Smooth muscle cell (in vitro differentiated cells): ENCODE measurements at regions not wholly inside any gene's neighbourhood (a gene's known extent, or its start where the extent isn't known, plus 50 kb on each side); places are given as distances from the start of the nearest gene placed in this dataset.

Source experiments
- DNase-seq: peaks from one replicate; lab custom pipeline; 2025; ENCODE audit not compliant: unreplicated experiment; lab: John Stamatoyannopoulos, UW
- H2AFZ ChIP-seq: fragments of 200-600 bp; sonication (generic); 2 replicates; pipeline ENCODE4 v1.6.0; 2016; ENCODE audit warnings: antibody characterized with exemption, low read depth, mild to moderate bottlenecking
- H3F3A ChIP-seq: fragments of 200-600 bp; sonication (generic); 2 replicates; pipeline ENCODE4 v1.6.0; 2017; ENCODE audit warnings: antibody characterized with exemption, low read depth
- H3K27ac ChIP-seq: fragments of 200-600 bp; sonication (generic); 2 replicates; pipeline ENCODE4 v1.5.1; 2016; ENCODE audit warnings: low read depth, mild to moderate bottlenecking
- H3K27me3 ChIP-seq: fragments of 200-600 bp; sonication (generic); 2 replicates; pipeline ENCODE4 v1.6.1; 2016; ENCODE audit warnings: low read depth, mild to moderate bottlenecking
- H3K36me3 ChIP-seq: fragments of 200-600 bp; sonication (generic); 2 replicates; pipeline ENCODE4 v1.5.1; 2016; ENCODE audit warnings: low read depth
- H3K4me1 ChIP-seq: fragments of 200-600 bp; sonication (generic); 2 replicates; pipeline ENCODE4 v1.5.1; 2016; ENCODE audit warnings: low read depth
- H3K4me2 ChIP-seq: fragments of 200-600 bp; sonication (generic); 2 replicates; pipeline ENCODE4 v1.6.0; 2016; ENCODE audit warnings: mild to moderate bottlenecking
- H3K4me3 ChIP-seq: fragments of 200-600 bp; sonication (generic); 2 replicates; pipeline ENCODE4 v1.5.1; 2016; ENCODE audit warnings: mild to moderate bottlenecking
- H3K79me2 ChIP-seq: fragments of 200-600 bp; sonication (generic); 2 replicates; pipeline ENCODE4 v1.6.0; 2016; ENCODE audit warnings: low read depth, mild to moderate bottlenecking
- H3K9ac ChIP-seq: fragments of 200-600 bp; sonication (generic); 2 replicates; pipeline ENCODE4 v1.6.0; 2016; ENCODE audit warnings: low read depth
- H3K9me3 ChIP-seq: fragments of 200-600 bp; sonication (generic); replicated peaks from 2 replicates; pipeline ENCODE4 v1.5.1; 2016; ENCODE audit warnings: low read depth
- H4K20me1 ChIP-seq: fragments of 200-600 bp; sonication (generic); 2 replicates; pipeline ENCODE4 v1.6.0; 2016; ENCODE audit warnings: low read depth
- CTCF ChIP-seq: fragments of 200-600 bp; sonication (generic); IDR thresholded peaks from 2 replicates; pipeline ENCODE4 v1.5.1; 2017; ENCODE audit warnings: borderline replicate concordance, mild to moderate bottlenecking, antibody characterized with exemption; ENCODE audit not compliant: insufficient read depth, poor library complexity, severe bottlenecking
- WGBS: methylation state at CpG from one replicate; pipeline ENCODE4 v1.1.7; 2016; ENCODE audit warnings: low lambda C conversion rate; 5-methylcytosine and 5-hydroxymethylcytosine counted together

GRCh38 chr6:21827425-21828202 lies 234.1 kb downstream of the SOX4 start:
- Histone ChIP-seq H3K4me2 (no peak overlapping the region), H3K27me3 (no peaks in the 10 kb centered on the region), H3K36me3 (no peaks in the 10 kb centered on the region), H3K4me1 (peaks cover 27% of the 10 kb centered on the region), H3K9ac (no peak overlapping the region), H3F3A (no peaks in the 10 kb centered on the region), H3K4me3 (no peak overlapping the region), H3K27ac (no peak overlapping the region), H4K20me1 (no peaks in the 10 kb centered on the region), H3K9me3 (no peaks in the 10 kb centered on the region), H2AFZ (no peak overlapping the region), H3K79me2 (no peaks in the 10 kb centered on the region)
- 65% methylated on average over 8 of the region's 8 CpGs for WGBS
- DNase-seq = no peak
- no peak for TF ChIP-seq CTCF

- Histone ChIP-seq H3K27ac (no peak overlapping the region), H4K20me1 (no peaks in the 10 kb centered on the region), H3K9me3 (no peaks in the 10 kb centered on the region), H3K4me3 (no peak overlapping the region), H3K79me2 (no peaks in the 10 kb centered on the region), H3F3A (no peaks in the 10 kb centered on the region), H3K4me1 (peaks cover 27% of the 10 kb centered on the region), H2AFZ (no peak overlapping the region), H3K36me3 (no peaks in the 10 kb centered on the region), H3K4me2 (no peak overlapping the region), H3K9ac (no peak overlapping the region), H3K27me3 (no peaks in the 10 kb centered on the region)
- no peak for DNase-seq
- no peak for TF ChIP-seq CTCF
- 82% methylated on average over 4 of the region's 4 CpGs for WGBS
These were observed 235.2 kb downstream of the SOX4 start for GRCh38 chr6:21828704-21829103.

GRCh38 chr6:21829126-21829525 lies 235.6 kb downstream of the SOX4 start:
- H3K27ac ChIP-seq = no peak overlapping the region
- TF ChIP-seq CTCF = no peak
- no peaks in the 10 kb centered on the region for H4K20me1 ChIP-seq
- H3F3A ChIP-seq = no peaks in the 10 kb centered on the region
- H3K4me2 ChIP-seq = no peak overlapping the region
- H3K27me3 ChIP-seq = no peaks in the 10 kb centered on the region
- no peaks in the 10 kb centered on the region for H3K36me3 ChIP-seq
- H3K9ac ChIP-seq = no peak overlapping the region
- WGBS = 94% methylated on average over 3 of the region's 3 CpGs
- H3K4me1 ChIP-seq = peaks cover 27% of the 10 kb centered on the region
- no peak overlapping the region for H3K4me3 ChIP-seq
- no peak overlapping the region for H2AFZ ChIP-seq
- H3K79me2 ChIP-seq = no peaks in the 10 kb centered on the region
- H3K9me3 ChIP-seq = no peaks in the 10 kb centered on the region
- DNase-seq = no peak
